Neural progenitor cell (in vitro differentiated cells): ENCODE measurements at regions not wholly inside any gene's neighbourhood (a gene's known extent, or its start where the extent isn't known, plus 50 kb on each side); places are given as distances from the start of the nearest gene placed in this dataset.

ENCODE experiments used
- DNase-seq: peaks from one replicate; pipeline ENCODE4 v3.0.0-alpha.2; 2016; ENCODE audit warnings: low spot score
- H2AFZ ChIP-seq: fragments of 200-600 bp; sonication (generic); replicated peaks from 2 replicates; pipeline ENCODE4 v1.6.1; 2016; ENCODE audit warnings: antibody characterized with exemption
- H3F3A ChIP-seq: fragments of 200-600 bp; sonication (generic); 2 replicates; pipeline ENCODE4 v1.6.1; 2016; ENCODE audit warnings: antibody characterized with exemption, low read depth
- H3K27ac ChIP-seq: fragments of 200-600 bp; sonication (generic); 2 replicates; pipeline ENCODE4 v1.5.1; 2016; ENCODE audit warnings: mild to moderate bottlenecking
- H3K27me3 ChIP-seq: fragments of 200-600 bp; sonication (generic); 2 replicates; pipeline ENCODE4 v1.6.1; 2016; ENCODE audit warnings: mild to moderate bottlenecking, moderate library complexity
- H3K36me3 ChIP-seq: fragments of 200-600 bp; sonication (generic); 2 replicates; pipeline ENCODE4 v1.5.1; 2016
- H3K4me1 ChIP-seq: fragments of 200-600 bp; sonication (generic); 2 replicates; pipeline ENCODE4 v1.6.1; 2016; ENCODE audit warnings: mixed run types
- H3K4me2 ChIP-seq: fragments of 200-600 bp; sonication (generic); 2 replicates; pipeline ENCODE4 v1.6.1; 2016
- H3K4me3 ChIP-seq: fragments of 200-600 bp; sonication (generic); 2 replicates; pipeline ENCODE4 v1.5.1; 2016
- H3K79me2 ChIP-seq: fragments of 200-600 bp; sonication (generic); 2 replicates; pipeline ENCODE4 v1.6.1; 2016; ENCODE audit warnings: low read depth
- H3K9ac ChIP-seq: fragments of 200-600 bp; sonication (generic); 2 replicates; pipeline ENCODE4 v1.6.1; 2016
- H3K9me3 ChIP-seq: fragments of 200-600 bp; sonication (generic); 2 replicates; pipeline ENCODE4 v1.5.1; 2016; ENCODE audit warnings: low read depth
- H4K20me1 ChIP-seq: fragments of 200-600 bp; sonication (generic); 2 replicates; pipeline ENCODE4 v1.6.1; 2016; ENCODE audit warnings: low read depth
- H3K27ac Mint-ChIP-seq: 3 replicates; pipeline ENCODE4 v1.8.0; 2021; ENCODE audit warnings: mixed read lengths
- H3K27me3 Mint-ChIP-seq: 2 replicates; pipeline ENCODE4 v1.8.0; 2022; ENCODE audit warnings: low read depth, mild to moderate bottlenecking, inconsistent platforms, moderate library complexity, mixed read lengths; ENCODE audit not compliant: insufficient read depth
- H3K36me3 Mint-ChIP-seq: 3 replicates; pipeline ENCODE4 v1.8.0; 2021; ENCODE audit warnings: mixed read lengths
- H3K4me1 Mint-ChIP-seq: 3 replicates; pipeline ENCODE4 v1.8.0; 2021; ENCODE audit warnings: mixed read lengths
- H3K4me3 Mint-ChIP-seq: 3 replicates; pipeline ENCODE4 v1.8.0; 2021; ENCODE audit warnings: mild to moderate bottlenecking, moderate library complexity, mixed read lengths
- H3K9me3 Mint-ChIP-seq: 3 replicates; pipeline ENCODE4 v1.8.0; 2020; ENCODE audit warnings: mixed read lengths
- EZH2 ChIP-seq: fragments of 200-600 bp; sonication (generic); IDR thresholded peaks from 2 replicates; pipeline ENCODE4 v1.6.1; 2017; ENCODE audit warnings: antibody characterized with exemption, mild to moderate bottlenecking, moderate library complexity
- EZH2phosphoT487 ChIP-seq: fragments of 200-600 bp; sonication (generic); IDR thresholded peaks from 2 replicates; pipeline ENCODE4 v1.6.1; 2017; ENCODE audit warnings: antibody characterized with exemption
- TF ChIP-seq, protein P1 (sequence below): fragments of 200-600 bp; sonication (generic); IDR thresholded peaks from 2 replicates; pipeline ENCODE4 v1.5.1; 2017; ENCODE audit warnings: antibody characterized with exemption, mild to moderate bottlenecking

DNA sequence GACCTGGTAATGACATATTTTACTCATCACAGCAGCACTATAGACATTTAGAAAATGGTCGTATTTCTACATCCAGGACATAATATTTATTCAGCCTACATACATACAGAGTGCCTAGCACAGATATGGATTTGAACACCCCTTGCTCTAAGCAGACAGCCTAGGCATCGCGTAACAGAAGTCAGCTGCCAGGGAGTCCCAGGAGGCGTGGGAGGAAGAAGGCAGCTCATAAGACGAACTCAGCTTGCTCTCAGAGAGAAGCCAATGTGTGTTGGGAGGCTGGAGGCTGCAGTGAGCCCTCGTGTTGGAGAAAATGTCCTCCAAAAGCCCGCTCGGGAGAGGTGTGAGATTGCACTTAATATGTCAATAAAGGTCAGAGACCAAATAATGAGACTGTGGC is 131.6 kb downstream of the BCOR start:
- DNase-seq, result no peak
- Mint-ChIP-seq H3K27me3 (peaks cover 6% of the 10 kb centered on the region), H3K27ac (no peak overlapping the region), H3K36me3 (no peaks in the 10 kb centered on the region), H3K9me3 (peaks cover 25% of the 10 kb centered on the region), H3K4me1 (peaks cover 11% of the 10 kb centered on the region), H3K4me3 (no peak overlapping the region)
- no peak overlapping the region for H2AFZ ChIP-seq
- no peaks in the 10 kb centered on the region for H3K79me2 ChIP-seq
- no peak overlapping the region for H3K4me3 ChIP-seq
- H3K9ac ChIP-seq, result no peak overlapping the region
- peaks cover 16% of the 10 kb centered on the region for H3K4me1 ChIP-seq
- no peaks in the 10 kb centered on the region for H4K20me1 ChIP-seq
- H3K4me2 ChIP-seq, result no peak overlapping the region
- H3K27me3 ChIP-seq, result no peaks in the 10 kb centered on the region
- H3F3A ChIP-seq, result peaks cover 4% of the 10 kb centered on the region
- no peak for TF ChIP-seq EZH2
- TF ChIP-seq, protein P1, sequence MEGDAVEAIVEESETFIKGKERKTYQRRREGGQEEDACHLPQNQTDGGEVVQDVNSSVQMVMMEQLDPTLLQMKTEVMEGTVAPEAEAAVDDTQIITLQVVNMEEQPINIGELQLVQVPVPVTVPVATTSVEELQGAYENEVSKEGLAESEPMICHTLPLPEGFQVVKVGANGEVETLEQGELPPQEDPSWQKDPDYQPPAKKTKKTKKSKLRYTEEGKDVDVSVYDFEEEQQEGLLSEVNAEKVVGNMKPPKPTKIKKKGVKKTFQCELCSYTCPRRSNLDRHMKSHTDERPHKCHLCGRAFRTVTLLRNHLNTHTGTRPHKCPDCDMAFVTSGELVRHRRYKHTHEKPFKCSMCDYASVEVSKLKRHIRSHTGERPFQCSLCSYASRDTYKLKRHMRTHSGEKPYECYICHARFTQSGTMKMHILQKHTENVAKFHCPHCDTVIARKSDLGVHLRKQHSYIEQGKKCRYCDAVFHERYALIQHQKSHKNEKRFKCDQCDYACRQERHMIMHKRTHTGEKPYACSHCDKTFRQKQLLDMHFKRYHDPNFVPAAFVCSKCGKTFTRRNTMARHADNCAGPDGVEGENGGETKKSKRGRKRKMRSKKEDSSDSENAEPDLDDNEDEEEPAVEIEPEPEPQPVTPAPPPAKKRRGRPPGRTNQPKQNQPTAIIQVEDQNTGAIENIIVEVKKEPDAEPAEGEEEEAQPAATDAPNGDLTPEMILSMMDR, result no peak
- no peak for TF ChIP-seq EZH2phosphoT487
- no peak overlapping the region for H3K27ac ChIP-seq
- no peaks in the 10 kb centered on the region for H3K36me3 ChIP-seq
- H3K9me3 ChIP-seq, result no peaks in the 10 kb centered on the region

GRCh38 chrX:39967348-39967747 is 130.4 kb downstream of the BCOR start:
- Histone ChIP-seq H2AFZ (no peak overlapping the region), H3K27ac (no peak overlapping the region), H3K36me3 (no peaks in the 10 kb centered on the region), H4K20me1 (no peaks in the 10 kb centered on the region), H3K9ac (no peak overlapping the region), H3F3A (peaks cover 4% of the 10 kb centered on the region), H3K4me1 (peaks cover 16% of the 10 kb centered on the region), H3K4me3 (no peak overlapping the region), H3K9me3 (no peaks in the 10 kb centered on the region), H3K4me2 (no peak overlapping the region), H3K27me3 (no peaks in the 10 kb centered on the region), H3K79me2 (no peaks in the 10 kb centered on the region)
- no peak for DNase-seq
- Mint-ChIP-seq H3K4me3 (no peak overlapping the region), H3K27ac (no peak overlapping the region), H3K27me3 (peaks cover 6% of the 10 kb centered on the region), H3K36me3 (no peaks in the 10 kb centered on the region), H3K4me1 (peaks cover 11% of the 10 kb centered on the region), H3K9me3 (peaks cover 31% of the 10 kb centered on the region)
- TF ChIP-seq, protein P1, result no peak
- no peak for TF ChIP-seq EZH2phosphoT487
- TF ChIP-seq EZH2, result no peak

- Histone ChIP-seq H3K36me3 (no peaks in the 10 kb centered on the region), H3K9me3 (no peaks in the 10 kb centered on the region), H3K9ac (no peak overlapping the region), H3K27ac (no peak overlapping the region), H3K4me3 (no peak overlapping the region), H4K20me1 (no peaks in the 10 kb centered on the region), H3K27me3 (no peaks in the 10 kb centered on the region), H2AFZ (no peak overlapping the region), H3F3A (peaks cover 4% of the 10 kb centered on the region), H3K4me1 (peaks cover 17% of the 10 kb centered on the region), H3K79me2 (no peaks in the 10 kb centered on the region), H3K4me2 (peak overlapping the region; percentile 49)
- H3K4me1 Mint-ChIP-seq, result peaks cover 17% of the 10 kb centered on the region
- H3K27me3 Mint-ChIP-seq, result peaks cover 4% of the 10 kb centered on the region
- no peak overlapping the region for H3K4me3 Mint-ChIP-seq
- no peak for TF ChIP-seq EZH2
- no peaks in the 10 kb centered on the region for H3K36me3 Mint-ChIP-seq
- peaks cover 39% of the 10 kb centered on the region for H3K9me3 Mint-ChIP-seq
- DNase-seq, result peak; percentile 55
- no peak overlapping the region for H3K27ac Mint-ChIP-seq
Measured at GRCh38 chrX:39969099-39969818, 128.5 kb downstream of the BCOR start.

- H2AFZ ChIP-seq, result no peak overlapping the region
- H3K4me1 ChIP-seq, result peaks cover 24% of the 10 kb centered on the region
- no peak overlapping the region for H3K4me3 ChIP-seq
- Mint-ChIP-seq H3K36me3 (no peaks in the 10 kb centered on the region), H3K4me1 (peaks cover 21% of the 10 kb centered on the region), H3K9me3 (peaks cover 34% of the 10 kb centered on the region), H3K27ac (no peak overlapping the region), H3K4me3 (no peak overlapping the region), H3K27me3 (peaks cover 4% of the 10 kb centered on the region)
- no peaks in the 10 kb centered on the region for H3K36me3 ChIP-seq
- H3K27me3 ChIP-seq, result no peaks in the 10 kb centered on the region
- H4K20me1 ChIP-seq, result no peaks in the 10 kb centered on the region
- H3K4me2 ChIP-seq, result no peak overlapping the region
- peaks cover 8% of the 10 kb centered on the region for H3F3A ChIP-seq
- no peaks in the 10 kb centered on the region for H3K9me3 ChIP-seq
- DNase-seq, result no peak
- H3K9ac ChIP-seq, result no peak overlapping the region
- TF ChIP-seq, protein P1, result no peak
- no peak for TF ChIP-seq EZH2phosphoT487
- TF ChIP-seq EZH2, result no peak
- H3K27ac ChIP-seq, result no peak overlapping the region
- H3K79me2 ChIP-seq, result no peaks in the 10 kb centered on the region
Measured at GRCh38 chrX:39969819-39970504, 127.8 kb downstream of the BCOR start.
